T-helper 9 cell (primary cell): ENCODE measurements at regions not wholly inside any gene's neighbourhood (a gene's known extent, or its start where the extent isn't known, plus 50 kb on each side); places are given as distances from the start of the nearest gene placed in this dataset.
"Not testable (repeated sequence)": the region's sequence is repeated elsewhere in the genome, so short reads cannot be mapped to it uniquely, and the experiment has no call there.

ENCODE experiments used
- DNase-seq: peaks from one replicate; pipeline ENCODE4 v3.0.0-alpha.2; 2020

DNA sequence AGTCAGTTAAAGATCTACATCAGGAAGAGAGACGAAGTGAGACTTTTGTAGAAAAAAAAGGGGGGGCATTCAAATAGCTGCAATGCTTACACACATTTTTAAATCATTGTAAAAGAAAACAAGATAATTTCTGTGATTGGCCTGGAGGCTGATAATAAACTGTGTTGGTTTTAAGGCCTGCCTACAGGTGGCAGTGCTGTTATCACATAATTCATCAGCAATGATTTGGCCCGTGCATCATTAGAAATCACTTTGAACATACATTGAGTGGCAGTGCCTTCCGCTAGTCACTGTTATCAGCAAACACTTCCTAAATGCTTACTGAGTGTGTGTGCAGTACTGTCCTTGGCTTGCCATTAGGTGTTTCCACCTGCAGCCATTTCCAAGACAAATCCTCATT, 831.9 kb downstream of the TRIML1 start:
- no peak for DNase-seq

DNA sequence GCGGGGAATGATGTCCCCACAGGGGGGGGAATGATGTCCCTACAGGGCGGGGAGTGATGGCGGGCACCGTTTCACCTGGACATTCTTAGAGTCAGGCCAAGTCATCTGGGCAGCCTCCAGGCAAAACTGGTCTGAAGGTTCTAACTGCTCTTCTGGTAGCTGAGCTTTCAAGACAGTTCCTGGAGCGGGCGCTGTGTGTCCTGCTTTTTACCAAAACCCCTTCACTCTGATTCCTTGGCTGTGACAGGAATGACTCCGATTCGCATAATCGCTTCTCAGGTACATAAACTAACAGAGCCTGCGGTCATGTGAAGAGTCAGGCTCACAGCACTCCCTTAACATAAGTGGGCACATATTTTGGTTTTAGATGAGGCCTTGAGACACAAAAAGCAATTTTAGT, 836.0 kb downstream of the TRIML1 start:
- DNase-seq: no peak

DNA sequence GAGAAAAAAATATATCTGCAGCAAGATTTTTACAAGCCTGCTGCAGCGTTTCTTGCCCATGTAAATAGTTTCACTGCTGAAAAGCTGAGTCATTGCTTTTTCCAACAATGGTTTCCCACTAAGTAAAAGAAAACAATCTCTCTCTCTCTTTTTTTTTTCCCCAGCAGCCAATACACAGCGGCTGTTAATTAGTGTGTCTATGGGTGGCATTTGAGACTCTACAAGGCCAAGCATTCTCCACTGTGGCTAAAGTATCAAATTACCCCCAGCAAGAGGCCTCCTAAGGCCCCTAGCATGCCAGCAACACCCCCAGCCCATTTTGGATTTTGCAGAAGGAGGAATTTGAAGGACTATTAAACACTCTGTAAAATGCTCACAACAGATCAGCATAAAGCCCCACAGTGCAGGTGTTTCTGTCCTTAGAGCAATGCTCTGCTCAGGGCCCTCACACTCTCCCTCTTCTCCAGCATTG, 837.4 kb downstream of the TRIML1 start:
- DNase-seq: no peak

DNA sequence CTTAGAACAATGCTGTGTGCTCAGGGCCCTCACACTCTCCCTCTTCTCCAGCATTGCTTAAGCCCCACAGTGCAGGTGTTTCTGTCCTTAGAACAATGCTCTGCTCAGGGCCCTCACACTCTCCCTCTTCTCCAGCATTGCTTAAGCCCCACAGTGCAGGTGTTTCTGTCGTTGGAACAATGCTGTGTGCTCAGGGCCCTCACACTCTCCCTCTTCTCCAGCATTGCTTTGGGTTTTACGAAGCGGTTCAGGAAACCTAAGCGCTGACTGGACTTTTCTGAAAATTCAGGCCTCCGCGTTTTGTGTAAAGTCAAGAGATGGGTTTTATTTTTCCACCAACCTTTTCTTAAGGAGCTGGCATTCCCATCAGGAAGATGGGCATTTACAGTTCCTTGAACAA, 838.0 kb downstream of the TRIML1 start:
- DNase-seq: not testable (repeated sequence)

DNA sequence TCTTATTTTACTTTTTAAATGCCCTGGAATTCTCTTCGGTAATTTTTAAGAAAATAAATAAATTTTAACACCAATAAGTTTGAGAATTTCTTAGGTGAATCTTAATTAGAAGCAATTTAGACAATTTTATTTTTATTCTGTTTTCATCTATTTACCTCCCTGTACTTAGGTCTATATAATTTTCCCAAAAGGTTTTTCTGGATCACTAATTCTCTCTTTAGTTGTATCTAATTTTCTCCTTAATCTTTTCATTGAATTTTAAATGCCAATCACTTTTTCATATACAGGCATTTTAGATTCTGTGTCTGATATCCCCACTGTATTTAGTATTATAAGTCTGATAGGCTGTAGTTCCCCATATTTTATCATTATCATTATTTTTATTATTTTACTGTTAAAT, 845.3 kb downstream of the TRIML1 start:
- no peak for DNase-seq

DNA sequence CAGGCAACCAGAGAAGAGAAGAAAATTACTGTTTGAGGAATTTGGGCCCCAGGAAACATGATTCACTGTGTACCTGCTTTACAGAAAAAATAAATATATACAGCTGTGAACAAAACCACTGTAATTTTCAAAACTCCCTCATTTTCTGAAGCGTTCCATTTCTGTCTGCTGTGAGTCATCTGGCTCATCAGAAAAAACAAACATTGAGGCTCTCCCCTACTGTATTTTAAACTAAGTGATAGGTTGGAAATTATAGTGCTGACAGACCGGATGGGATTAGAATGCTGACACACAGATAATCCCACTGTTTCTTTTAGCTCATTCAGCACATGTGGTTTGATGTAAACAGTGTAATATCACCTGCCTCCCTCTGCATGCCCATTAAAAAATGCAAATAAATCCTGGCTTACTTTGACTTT, 847.0 kb downstream of the TRIML1 start:
- no peak for DNase-seq

DNA sequence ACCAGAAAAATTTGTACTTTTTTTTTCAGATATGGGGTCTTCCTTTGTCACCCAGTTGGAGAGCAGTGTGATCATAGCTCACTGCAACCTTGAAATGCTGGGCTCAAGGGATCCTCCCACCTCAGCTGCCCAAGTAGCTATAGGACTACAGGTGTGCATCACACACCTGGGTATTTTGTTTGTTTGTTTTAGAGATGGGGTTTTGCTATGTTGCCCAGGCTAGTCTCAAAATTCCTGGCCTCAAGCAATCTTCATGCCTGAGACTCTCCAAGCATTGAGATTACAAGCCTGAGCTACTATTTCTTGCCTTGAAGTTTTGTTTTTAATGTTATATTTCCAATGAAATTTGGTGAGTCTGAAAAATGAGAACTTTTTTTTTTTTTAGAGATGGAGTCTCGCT, 847.8 kb downstream of the TRIML1 start:
- DNase-seq: no peak

DNA sequence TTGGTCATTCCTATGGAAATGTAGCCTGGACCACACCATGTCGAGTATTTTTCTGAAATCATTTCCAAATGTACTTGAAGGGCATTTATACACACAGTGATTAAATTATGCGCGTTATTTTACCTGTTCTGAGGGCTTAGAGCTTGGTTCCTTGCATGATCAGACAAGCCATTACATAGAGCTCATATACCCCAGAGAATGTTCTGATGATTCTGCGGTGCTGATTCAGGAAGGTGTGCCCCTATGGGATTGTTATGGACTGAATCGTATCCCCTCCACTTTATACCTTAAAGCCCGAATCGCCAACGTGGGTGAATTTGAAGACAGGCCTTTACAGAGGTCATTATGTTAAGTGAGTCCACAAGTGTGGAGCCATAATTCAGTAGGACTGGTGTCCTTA, 848.9 kb downstream of the TRIML1 start:
- no peak for DNase-seq

DNA sequence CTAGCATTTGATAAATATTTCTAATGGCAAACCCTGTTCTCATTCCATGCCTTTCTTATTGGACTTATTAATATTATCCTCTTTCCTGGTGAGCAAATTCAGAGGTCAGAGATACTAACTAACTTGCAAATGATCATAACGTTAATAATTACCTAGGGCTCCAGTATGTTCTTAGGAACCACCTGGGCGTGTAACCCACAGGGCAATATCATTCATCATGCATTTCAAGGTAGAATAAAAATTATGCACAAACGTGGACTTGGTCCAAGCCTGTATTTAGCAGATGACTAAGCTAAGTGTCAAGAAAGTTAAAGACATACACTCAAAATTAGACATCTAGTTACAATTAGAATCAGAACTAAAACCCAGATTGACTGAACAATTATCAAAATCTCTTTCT, 850.1 kb downstream of the TRIML1 start:
- no peak for DNase-seq

DNA sequence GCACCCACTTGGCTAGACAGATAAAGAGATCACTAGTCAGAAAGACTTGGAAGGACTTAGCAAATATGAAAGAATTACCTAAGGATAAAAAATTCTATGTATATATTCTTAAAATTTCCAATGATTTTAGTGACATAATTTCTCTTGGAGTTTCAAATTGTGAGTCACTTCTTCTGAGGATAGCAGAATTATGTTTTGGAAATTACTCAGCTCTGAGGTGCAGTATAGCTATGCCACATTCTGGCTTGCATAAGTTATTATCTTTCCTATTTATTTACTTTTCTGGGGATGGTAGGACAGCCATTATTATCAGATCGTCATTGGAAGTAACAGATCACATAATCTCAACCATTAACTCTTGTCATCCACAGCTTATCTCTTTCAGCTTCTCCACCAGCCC, 853.5 kb downstream of the TRIML1 start:
- DNase-seq: no peak

DNA sequence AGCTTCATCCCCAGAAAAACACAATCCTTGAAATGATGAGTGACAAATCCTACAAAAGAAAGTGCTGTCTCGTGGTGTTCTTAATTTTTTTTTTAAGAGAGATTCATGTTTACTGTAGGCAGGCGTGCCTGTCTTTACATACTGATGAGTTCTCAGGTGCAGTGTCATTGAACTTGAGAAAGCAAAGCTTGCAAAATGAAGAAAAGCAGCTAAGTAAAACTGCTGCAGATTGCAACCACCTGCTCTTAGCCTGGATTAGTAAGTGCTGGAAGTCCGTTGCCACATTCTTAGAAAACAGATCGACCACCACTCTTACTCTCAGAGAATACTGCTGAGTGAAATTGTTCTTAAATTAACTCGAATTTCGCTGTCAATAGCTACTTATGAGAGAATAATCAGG, 854.6 kb downstream of the TRIML1 start:
- no peak for DNase-seq

DNA sequence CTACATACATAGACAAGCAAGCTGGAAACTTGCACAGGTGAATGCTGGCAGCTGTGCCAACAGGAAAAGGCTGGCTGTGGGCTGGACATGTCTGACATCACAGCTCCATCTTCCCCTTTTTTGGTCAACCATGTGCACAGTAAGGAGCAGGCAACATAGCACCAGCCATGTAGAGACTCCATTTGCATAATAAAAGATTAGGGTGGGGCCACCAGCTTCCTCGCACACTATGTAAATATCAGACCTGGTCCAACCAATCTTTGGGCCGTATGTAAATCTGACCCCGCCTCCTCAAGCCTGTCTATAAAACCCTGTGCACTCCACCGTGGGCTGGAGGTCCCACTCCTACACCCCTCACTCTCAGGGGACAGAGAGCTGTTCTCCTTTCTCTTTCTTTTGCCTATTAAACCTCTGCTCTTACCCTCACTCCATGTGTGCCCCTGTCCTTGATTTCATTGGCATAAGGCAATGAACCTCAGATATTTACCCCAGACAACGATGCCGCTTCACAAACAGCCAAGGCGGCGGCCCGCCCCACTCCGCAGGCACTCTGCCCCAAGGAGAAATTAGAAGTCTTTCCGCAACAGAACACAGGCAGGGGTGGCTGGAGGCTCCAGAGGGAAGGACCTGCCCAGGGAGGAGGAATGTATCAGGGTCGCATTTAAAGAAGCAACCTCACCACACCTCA, 862.2 kb downstream of the TRIML1 start:
- no peak for DNase-seq

DNA sequence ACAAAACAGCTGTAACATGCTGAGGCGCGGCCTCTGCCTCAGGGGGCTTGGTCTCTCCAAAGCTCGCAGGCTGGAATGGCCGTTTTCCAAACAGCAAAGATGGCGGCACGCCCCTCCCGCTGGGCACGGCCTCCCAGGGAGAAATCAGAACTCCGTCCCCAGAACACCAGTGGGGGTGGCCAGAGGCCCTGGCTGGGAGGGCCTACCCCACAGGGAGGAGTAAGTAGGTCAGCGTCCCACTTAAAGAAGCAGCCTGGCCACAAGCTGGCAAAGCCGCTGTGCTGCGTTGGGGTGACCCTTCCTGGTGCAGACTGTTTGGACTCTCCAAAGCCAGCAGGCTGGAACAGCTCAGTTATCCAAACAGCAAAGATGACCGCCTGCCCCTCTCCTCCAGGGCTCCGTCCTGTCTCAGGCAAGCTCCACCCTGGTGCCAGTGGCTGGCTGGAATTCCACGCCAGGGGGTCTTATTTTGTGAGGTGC, 862.8 kb downstream of the TRIML1 start:
- DNase-seq: no peak

DNA sequence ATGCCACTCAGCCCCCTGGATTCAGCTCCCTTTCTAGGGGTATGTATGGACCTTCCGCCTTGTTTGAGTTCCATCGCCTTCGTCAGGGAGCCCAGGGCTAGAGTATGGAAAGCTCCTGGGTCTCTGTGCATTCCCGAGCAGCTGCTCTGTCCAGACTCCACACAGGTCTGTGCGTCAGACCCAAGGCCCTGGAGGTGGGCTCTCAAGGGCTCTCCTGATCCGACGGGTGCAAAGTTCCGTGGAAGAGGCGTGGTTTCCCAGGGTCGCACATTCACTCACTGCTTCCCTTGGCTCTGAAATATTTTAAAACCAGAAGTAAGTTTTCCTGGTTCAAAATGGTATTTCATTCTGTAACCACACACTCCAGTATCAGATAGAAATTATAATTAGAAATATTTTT, 863.2 kb downstream of the TRIML1 start:
- no peak for DNase-seq

DNA sequence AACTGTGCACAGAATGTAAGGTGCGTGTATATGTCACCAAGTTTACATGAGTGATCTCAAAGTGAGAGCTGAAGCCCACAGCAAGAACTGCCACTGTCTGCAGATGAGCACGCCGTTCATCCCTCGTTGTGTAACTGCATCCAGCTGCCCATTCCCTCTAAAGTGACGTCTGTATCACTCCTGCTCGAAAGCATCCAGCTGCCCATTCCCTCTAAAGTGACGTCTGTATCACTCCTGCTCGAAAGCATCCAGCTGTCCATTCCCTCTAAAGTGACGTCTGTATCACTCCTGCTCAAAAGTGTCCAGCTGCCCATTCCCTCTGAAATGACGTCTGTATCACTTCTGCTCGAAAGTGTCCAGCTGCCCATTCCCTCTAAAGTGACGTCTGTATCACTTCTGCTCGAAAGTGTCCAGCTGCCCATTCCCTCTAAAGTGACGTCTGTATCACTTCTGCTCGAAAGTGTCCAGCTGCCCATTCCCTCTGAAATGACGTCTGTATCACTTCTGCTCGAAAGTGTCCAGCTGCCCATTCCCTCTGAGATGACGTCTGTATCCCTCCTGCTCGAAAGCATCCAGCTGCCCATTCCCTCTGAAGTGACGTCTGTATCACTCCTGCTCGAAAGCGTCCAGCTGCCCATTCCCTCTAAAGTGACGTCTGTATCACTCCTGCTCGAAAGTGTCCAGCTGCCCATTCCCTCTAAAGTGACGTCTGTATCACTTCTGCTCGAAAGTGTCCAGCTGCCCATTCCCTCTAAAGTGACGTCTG, 871.4 kb downstream of the TRIML1 start:
- not testable (repeated sequence) for DNase-seq

DNA sequence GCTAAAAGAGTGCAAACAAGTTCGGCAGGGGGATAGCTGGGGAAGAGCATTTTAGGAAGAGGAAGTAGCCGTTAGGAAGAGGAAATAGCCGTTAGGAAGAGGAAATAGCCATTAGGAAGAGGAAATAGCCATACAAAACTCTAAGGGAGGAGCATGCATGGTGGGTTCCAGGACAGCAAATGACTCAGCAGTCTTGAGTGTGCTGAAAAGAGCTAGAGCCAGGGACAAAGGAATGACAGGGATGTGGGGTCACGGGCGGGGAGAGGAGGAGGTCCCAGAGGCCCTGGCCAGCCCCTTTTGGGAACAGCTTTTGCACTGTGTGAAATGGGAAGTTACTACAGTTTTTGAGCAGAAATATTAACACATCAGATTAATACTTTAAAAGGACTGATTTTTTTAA, 882.6 kb downstream of the TRIML1 start:
- no peak for DNase-seq

DNA sequence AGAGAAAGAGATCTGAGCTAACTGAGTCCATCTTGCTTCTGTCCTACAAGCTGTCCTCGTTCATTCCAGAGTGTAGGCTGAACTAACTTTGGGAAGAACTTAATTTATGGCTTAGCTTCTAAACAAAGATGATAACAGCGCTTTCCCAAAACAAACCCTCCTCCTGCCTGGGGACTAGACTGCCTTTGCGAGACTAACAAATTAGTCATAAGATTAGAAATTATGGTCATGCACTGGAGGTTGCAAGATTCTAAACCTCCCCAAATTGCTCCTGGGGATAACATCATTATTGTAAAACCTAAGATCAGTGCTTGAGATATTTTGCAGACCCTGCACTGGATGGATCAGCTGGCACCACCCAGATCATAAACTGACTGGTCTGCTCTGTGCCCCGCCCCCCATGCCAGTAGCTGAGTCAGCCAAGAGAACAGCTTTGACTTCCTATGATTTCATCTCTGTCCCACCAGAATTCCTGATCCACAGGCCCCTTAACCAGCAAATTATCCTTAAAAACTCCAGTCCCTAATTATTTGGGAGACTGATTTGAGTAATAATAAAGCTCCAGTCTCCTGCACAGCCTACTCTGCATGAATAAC, 883.3 kb downstream of the TRIML1 start:
- DNase-seq: no peak

DNA sequence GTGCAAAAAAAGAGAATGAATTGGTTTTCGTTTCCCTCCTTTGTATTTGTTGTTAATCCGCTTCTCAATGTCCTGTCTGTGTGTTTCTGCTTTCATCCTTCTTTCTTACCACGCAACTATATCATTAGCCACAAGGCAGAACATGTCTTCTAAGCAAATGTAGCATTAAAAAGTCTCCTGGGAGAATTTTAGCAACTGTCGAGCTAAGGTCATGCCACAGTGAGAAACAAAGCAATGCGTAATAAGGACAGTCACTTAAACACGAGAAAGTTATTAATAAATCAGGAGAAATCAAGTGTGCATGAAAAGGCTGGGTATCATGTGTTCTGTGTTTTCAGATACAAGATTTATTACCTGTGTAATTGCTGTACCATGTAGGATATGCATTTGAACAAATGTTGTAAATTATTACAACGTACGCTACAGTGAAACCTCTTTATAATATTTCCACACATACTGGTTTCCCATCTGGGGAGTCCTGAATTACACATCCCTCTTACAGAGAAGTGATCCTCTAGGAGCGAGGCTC, 890.8 kb downstream of the TRIML1 start:
- DNase-seq: no peak

DNA sequence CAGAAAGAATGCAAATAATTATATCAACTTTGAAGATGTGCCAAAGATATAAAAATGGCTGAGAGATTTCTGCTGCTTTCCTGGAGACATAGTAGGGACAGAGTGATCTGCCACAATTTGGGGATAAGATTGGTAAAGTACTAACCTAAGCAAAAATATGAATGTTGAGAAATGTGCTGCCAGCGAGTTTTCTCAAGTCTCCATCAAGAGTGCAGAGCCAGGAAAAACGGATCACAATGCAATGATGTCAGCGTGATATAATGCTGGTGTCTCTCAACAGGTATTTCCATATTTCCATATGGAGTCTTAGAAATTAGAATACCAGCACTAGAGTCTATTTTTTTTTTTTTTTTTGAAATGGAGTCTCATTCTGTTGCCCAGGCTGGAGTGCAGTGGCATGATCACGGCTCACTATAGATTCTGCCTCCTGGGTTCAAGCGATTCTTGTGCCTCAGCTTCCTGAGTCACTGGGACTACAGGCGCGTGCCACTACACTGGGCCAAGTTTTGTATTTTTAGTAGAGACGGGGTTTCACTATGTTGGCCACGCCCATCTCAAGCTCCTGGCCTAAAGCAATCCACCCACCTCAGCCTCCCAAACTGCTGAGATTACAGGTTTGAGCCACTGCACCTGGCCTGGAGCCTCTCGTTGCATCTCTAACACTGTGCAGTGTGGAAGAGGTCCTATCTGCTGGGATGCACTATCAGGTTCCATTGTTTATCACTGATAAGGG, 893.5 kb downstream of the TRIML1 start:
- no peak for DNase-seq

DNA sequence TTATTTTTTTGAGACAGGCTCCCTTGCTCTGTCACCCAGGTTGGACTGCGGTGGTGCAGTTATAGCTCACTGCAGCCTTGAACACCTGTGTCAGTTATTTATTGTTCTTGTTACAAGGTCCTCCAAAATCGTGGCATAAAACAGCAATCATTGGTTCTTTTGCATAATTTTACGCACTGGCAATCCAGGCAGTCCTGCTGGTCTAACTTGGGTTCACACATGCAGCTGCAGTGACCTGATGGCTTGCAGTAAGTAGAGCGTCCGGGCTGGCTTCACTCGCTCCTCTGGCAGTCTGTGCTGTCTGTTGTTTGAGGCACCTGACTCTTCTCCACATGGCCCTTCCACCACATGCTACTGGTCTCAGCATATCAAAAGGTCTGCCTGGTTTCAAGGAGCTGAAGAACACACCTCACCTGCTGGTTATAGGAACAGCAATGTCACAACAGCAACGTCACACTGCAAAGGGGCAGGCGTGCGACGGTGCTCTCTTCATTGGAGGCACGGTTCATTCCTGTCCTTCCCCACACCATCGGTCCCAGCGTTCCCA, 894.6 kb downstream of the TRIML1 start:
- DNase-seq: no peak

DNA sequence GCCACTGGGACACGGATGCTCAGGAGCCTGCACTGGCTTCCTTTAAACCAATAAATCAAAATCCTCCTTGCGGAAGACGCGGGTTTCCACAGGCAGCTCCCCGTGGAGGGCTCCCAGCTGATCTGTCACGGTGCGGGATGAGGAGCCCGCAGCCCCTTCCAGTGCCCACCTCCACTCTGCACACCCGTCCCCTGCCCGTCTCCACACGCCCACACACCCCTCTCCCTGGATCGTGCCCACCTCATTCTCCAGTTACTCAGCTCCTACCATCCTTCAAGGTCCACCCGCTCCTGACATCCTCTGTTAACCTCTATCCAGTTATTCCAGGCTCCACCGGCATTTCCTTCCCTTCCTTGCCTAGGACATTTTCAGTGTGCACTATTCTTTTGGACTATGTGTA, 895.9 kb downstream of the TRIML1 start:
- no peak for DNase-seq

DNA sequence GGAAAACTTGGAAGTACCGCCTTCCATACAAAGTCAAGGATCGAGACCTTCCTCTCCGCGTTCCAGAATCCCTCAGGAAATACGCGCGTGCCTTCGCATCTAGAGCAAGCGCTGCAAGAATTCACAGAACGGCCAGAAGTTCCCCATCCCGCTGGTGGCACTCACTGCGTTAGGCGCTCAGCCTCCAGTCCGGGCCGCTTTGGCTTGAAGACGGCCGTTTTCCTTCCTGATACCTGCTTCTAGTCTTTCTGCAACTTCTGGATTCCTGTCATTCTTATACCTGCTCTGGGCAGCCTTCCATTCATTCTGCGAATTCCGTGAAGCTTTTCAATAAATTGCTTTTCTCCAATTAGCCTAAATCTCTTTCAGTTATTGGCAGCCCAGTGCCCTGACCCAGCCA, 896.4 kb downstream of the TRIML1 start:
- no peak for DNase-seq

DNA sequence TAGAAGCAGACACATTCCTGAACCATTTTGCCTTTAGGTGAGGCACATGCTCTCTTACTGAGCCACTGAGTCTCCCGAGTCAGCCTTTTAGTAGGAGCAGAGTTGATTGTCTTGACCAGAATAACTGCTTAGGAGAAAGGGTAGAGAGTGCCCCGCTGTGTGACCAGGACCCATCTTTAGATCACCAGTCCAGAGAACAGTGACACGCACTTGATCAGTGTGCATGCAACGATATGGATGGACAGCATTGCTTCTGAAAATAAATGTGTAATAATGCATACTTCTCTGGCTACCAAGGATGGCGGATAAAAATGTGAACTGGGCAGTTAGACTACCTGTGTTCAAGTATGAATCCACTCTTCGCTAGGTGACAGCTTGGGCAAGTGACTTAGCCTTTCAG, 897.7 kb downstream of the TRIML1 start:
- no peak for DNase-seq
